ENCODE measurements at regions not wholly inside any gene's neighbourhood (a gene's known extent, or its start where the extent isn't known, plus 50 kb on each side); places are given as distances from the start of the nearest gene placed in this dataset.
A peak's percentile ranks its signal among the peaks of the same experiment; 100 is the strongest.

DNA sequence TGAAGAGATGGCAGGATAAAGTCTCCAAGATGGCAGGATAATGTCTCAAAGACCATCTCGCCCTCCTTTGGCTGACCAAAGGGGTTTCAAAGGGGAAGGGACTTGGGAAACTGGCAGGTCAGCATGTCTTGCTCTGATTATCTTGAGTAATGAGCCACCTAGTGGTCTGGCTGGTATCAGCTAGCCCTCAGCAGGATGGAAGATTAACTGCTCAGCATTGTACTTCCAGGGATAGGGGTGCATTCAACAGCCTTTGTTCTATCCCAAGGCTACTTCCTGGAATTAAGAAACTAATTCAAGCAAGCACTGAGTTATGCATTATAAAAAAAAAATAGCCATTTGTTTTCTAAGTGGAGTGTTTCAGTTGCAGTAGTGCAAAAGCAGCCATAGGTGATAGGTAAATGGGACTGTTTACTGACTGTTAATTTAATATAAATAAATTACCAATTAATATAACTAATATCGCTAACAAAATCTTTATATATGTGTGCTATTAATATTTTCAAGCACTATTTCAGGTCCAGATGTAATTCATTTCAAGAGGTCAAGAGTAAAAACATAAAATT lies 555.5 kb downstream of the CDH9 start:
- peak in 1 of 2 donors; percentile 54 for DNase-seq (ENCODE audit: low spot score in 2 of 2)

GRCh38 chr5:26482076-26482809 lies 556.1 kb downstream of the CDH9 start:
- WGBS, 2 donors = 48 to 53% methylated on average over 5 of the region's 5 CpGs

More for the DNA sequence above, 555.5 kb downstream of the CDH9 start:
- WGBS, 2 donors = 53 to 57% methylated on average over 2 of the region's 2 CpGs
- H3K4me1 ChIP-seq = peaks cover 0 to 7% (median 0%) of the 10 kb centered on the region in 4 donors
- TF ChIP-seq CTCF (IDR thresholded peaks at IDR 0.05) (peak in 4 of 5 experiments; percentile 34 to 45 (median 41)), EP300 (IDR thresholded peaks at IDR 0.05) (no peak)
- peak overlapping the region in 3 of 4 donors; percentile 28 to 53 (median 37) for H3K4me3 ChIP-seq
- H3K27me3 ChIP-seq = no peaks in the 10 kb centered on the region
- H3K9me3 ChIP-seq = no peaks in the 10 kb centered on the region
- no peaks in the 10 kb centered on the region for H3K36me3 ChIP-seq
- peak overlapping the region in 1 of 4 donors; percentile 61 for H3K27ac ChIP-seq

DNA sequence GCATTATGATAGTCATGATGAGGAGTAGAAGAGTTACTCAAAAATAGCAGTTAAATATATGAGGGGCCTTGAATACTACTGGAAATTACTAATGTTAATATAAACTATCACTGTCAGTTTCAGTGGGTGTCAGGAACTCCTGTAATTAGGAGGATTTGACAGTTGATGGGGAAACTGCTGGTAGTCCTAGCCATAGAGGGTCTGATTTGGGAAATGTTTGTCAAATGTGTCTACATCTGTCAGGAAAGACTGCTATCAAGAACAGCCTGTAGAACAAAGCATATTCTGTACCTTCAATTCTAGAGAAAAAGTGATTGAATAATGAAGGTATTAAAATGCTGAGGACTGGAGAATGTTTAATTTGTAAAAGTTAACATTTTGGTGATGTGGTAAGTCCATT lies 567.9 kb downstream of the CDH9 start:
- Histone ChIP-seq H3K27ac (no peak overlapping the region), H3K27me3 (no peaks in the 10 kb centered on the region), H3K36me3 (no peaks in the 10 kb centered on the region), H3K9me3 (no peaks in the 10 kb centered on the region), H3K4me1 (no peaks in the 10 kb centered on the region), H3K4me3 (no peak overlapping the region)
- no peak for TF ChIP-seq CTCF (IDR thresholded peaks at IDR 0.05)
- no peak for TF ChIP-seq POLR2A (IDR thresholded peaks at IDR 0.05)
- no peak for TF ChIP-seq EP300 (IDR thresholded peaks at IDR 0.05)
- DNase-seq (ENCODE audit: low spot score in 2 of 2) = no peak

More at GRCh38 chr5:26482076-26482809, 556.1 kb downstream of the CDH9 start:
- H3K27me3 ChIP-seq = no peaks in the 10 kb centered on the region
- H3K4me3 ChIP-seq = peak overlapping the region in 3 of 4 donors; percentile 28 to 53 (median 37)
- no peaks in the 10 kb centered on the region for H3K9me3 ChIP-seq
- TF ChIP-seq POLR2A (IDR thresholded peaks at IDR 0.05) (no peak), EP300 (IDR thresholded peaks at IDR 0.05) (no peak), CTCF (IDR thresholded peaks at IDR 0.05) (no peak)
- peaks cover 0 to 7% (median 0%) of the 10 kb centered on the region in 4 donors for H3K4me1 ChIP-seq
- peak overlapping the region in 1 of 4 donors; percentile 61 for H3K27ac ChIP-seq
- DNase-seq (ENCODE audit: low spot score in 2 of 2) = no peak
- no peaks in the 10 kb centered on the region for H3K36me3 ChIP-seq

GRCh38 chr5:26439121-26439520 lies 599.3 kb downstream of the CDH9 start:
- Histone ChIP-seq H3K4me3 (no peak overlapping the region), H3K27me3 (no peaks in the 10 kb centered on the region), H3K4me1 (no peaks in the 10 kb centered on the region), H3K27ac (no peak overlapping the region), H3K36me3 (no peaks in the 10 kb centered on the region), H3K9me3 (no peaks in the 10 kb centered on the region)
- DNase-seq (ENCODE audit: low spot score in 2 of 2) = no peak
- no peak for TF ChIP-seq POLR2A (IDR thresholded peaks at IDR 0.05)
- TF ChIP-seq CTCF (IDR thresholded peaks at IDR 0.05) = no peak
- TF ChIP-seq EP300 (IDR thresholded peaks at IDR 0.05) = no peak
- 84 to 89% methylated on average over 1 of the region's 1 CpG for WGBS, 2 donors

DNA sequence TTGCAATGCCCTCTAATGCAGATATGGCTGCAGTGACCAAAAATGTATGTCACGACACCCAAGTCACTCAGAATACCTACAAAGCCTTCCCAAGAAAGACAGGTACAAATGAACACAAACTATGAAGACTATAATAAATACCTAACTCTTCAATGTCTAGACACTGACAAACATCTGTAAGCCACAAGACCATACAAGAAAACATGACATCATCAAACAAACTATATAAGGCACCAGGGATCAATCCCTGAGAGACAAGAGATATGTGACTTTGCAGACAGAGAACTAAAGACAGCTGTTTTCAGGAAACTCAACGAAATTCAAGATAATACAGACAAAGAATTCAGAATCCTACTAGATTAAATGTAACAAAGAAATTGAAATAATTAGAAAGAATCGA lies 603.7 kb downstream of the CDH9 start:
- Histone ChIP-seq H3K4me3 (no peak overlapping the region), H3K9me3 (no peaks in the 10 kb centered on the region), H3K27me3 (no peaks in the 10 kb centered on the region), H3K4me1 (no peaks in the 10 kb centered on the region), H3K27ac (no peak overlapping the region), H3K36me3 (no peaks in the 10 kb centered on the region)
- WGBS, 2 donors = 68 to 75% methylated on average over 3 of the region's 3 CpGs
- TF ChIP-seq POLR2A (IDR thresholded peaks at IDR 0.05) (no peak), EP300 (IDR thresholded peaks at IDR 0.05) (no peak), CTCF (IDR thresholded peaks at IDR 0.05) (no peak)
- DNase-seq (ENCODE audit: low spot score in 2 of 2) = no peak

All from tibial nerve (tissue), 4 donors.